Mammary epithelial cell (primary cell): ENCODE measurements at regions not wholly inside any gene's neighbourhood (a gene's known extent, or its start where the extent isn't known, plus 50 kb on each side); places are given as distances from the start of the nearest gene placed in this dataset.

Experiments used
- CTCF ChIP-seq, 2 donors: IDR thresholded peaks in 1 of 2; conservative IDR thresholded peaks in 1 of 2; 2 replicates each; pipeline ENCODE4 v1.5.1; 2011 to 2012; ENCODE audit warnings: inconsistent platforms in 2 of 2, low read length in 2 of 2, mild to moderate bottlenecking in 2 of 2, control low read depth in 1 of 2, low read depth in 1 of 2; ENCODE audit not compliant: insufficient read depth in 1 of 2; ENCODE audit errors: extremely low read depth in 1 of 2
- EZH2 ChIP-seq: IDR thresholded peaks from 2 replicates; pipeline ENCODE4 v1.6.1; 2012; ENCODE audit warnings: low read length, inconsistent platforms, borderline replicate concordance

- no peak for TF ChIP-seq EZH2
- no peak for TF ChIP-seq CTCF (conservative IDR thresholded peaks at IDR 0.05 in 1 of 2, IDR thresholded peaks at IDR 0.05 in 1 of 2; ENCODE audit: extremely low read depth in 1 of 2, insufficient read depth in 1 of 2, low read depth in 1 of 2, low read length in 2 of 2)
These were observed 210.7 kb downstream of the PDGFRA start for GRCh38 chr4:54439831-54440243.
